Muscle of back (tissue), 3 donors: ENCODE measurements at regions not wholly inside any gene's neighbourhood (a gene's known extent, or its start where the extent isn't known, plus 50 kb on each side); places are given as distances from the start of the nearest gene placed in this dataset.
A peak's percentile ranks its signal among the peaks of the same experiment; 100 is the strongest.

Experiments
- DNase-seq, 3 donors: peaks; one replicate each; pipeline versions ENCODE4 v3.0.0 to v3.0.0-alpha.2; 2013

DNA sequence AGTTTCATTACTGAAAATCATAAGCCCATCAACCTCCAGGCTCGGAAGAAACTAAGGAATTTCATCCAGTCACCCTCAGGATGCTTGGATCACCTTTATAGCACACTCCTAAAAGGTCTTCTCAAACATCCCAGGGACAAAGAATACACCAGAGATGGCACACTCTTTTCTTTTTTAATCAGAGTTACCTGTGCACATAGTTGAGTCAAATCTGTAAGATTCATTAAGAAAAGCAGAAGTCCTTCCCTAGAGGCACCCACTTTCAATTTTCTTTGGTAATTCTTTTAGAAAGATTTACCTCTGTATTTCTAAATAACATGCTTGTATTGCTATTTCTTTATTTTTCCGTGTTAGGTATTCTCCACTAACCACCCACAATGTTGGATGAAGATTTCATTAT, 50.6 kb upstream of the IL6 start:
- DNase-seq: no peak

DNA sequence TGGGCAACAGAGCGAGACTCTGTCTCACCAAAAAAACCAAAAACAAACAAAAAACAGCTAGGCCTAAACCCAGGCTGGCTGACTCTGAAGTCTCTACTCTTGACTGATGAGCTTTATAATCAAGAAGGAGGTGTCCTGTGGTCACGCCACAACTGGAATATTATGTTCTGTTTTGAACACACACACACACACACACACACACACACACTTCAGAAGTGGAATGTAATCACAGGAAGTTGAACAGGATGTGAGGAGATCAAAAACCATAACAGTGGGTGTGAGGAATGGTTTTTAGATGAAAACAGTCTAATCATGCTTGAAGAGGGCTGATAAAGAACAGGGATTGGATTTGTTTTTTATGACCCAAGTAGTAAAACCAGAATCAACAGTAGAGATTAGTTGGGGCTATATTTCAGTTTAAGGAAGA, 51.1 kb upstream of the IL6 start:
- no peak for DNase-seq

DNA sequence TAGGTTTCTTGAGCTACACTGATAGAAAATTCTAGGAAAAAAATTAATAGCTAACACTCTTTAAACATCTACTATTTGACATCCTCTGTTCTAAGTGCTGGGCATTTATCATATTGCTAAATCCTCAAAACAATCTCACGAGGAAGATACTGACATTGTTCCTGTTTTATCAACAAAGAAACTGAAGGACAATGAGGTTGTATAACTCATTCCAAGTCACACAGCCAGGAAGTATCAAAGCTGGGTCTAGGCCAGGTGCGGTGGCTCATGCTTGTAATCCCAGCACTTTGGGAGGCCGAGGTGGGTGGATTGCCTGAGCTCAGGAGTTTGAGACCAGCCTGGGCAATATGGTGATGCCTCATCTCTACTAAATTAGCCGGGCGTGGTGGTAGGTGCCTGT, 51.6 kb upstream of the IL6 start:
- DNase-seq: no peak

- no peak for DNase-seq
Measured at GRCh38 chr7:22672846-22673680, 53.9 kb upstream of the IL6 start.

- no peak for DNase-seq
Measured at GRCh38 chr7:22671177-22671879, 55.7 kb upstream of the IL6 start.

- DNase-seq: no peak
Measured at GRCh38 chr7:22670422-22670815, 56.6 kb upstream of the IL6 start.

- DNase-seq: no peak
Measured at GRCh38 chr7:22669692-22670421, 57.1 kb upstream of the IL6 start.

DNA sequence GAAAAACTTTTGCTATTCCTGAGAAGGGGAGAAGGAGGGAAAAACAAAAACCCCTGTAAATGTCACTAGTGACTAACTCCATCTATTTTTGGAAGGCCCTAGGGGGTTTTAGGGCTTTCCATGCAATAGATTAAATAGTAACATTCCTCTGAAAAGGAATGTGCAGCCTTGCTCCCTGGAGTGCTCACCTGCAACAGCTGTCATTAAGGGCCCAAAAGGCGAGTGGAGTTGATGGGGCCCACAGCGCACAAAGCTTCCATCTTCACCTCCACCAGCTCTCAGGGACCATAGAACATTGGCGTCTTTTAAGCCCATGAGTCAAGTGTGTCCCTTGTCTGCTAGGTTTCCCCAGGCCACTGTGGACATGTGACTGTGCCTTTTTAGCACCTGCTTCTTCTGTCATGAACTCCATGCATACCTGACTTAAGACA, 58.0 kb upstream of the IL6 start:
- no peak for DNase-seq

DNA sequence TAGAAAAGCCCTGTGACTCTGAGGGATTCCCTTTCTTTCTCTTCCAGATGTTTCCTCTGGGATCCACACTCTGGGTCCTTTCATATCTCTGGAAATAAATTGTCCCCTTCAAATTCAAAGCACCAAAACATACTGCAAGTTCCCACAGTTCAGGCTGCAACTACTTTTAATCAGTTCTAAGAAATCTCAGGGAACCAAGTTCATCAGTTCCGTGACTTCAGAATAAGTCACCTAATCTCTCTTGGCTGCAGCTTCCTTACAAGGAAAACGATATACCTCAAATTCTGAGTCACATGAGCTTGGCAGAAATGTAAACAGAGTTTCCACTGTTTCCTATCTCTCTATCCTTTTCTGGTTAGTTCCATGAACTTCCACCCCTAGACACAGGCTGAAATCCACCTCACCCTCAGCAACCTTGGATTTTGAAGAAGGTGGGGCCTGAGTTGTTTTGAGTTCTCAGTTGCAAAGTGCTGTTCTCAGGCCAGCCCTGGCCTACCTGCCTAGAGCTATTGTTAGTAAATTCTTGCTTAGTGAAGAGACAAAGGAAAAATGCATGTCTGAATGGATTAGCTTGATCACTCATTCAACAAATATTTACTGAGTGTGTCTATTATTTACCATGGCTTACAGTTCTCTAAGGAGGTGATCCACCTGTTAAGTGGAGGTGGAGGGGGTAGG, 59.3 kb upstream of the IL6 start:
- DNase-seq: peak in 1 of 3 donors; percentile 46

DNA sequence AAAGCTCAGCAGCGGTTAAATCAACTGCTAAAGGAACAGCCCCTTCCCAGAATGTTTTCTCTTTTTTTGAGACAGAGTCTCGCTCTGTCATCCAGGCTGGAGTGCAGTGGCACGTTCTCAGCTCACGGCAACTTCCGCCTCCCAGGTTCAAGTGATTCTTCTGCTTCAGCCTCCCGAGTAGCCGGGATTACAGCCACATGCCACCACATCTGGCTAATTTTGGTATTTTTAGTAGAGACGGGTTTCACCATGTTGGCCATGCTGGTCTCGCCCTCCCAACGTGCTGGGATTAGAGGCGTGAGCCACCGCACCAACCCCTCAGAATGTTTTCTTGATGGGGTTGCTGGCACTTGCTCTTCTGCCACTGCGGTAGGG, 59.8 kb upstream of the IL6 start:
- DNase-seq: no peak

DNA sequence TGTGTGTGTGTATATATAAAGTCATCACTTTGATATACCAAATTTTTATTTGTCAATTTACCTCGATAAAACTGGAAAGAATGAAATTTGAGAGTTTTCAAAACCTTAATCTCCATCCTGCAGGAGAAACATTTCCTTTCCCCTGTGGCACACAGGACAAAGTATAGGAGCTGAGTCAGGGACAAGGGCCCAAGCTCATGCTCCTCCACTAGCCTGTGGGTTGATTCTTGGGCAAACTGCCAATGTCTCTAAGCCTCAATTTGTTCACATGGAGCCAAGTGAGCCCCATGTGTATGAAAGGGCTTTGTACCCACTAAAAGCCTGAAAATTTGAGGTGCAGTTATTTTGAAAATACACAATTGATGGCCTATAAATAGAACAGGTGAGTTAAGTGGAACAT, 60.3 kb upstream of the IL6 start:
- DNase-seq: no peak

GRCh38 chr7:22665923-22666322, 61.1 kb upstream of the IL6 start:
- DNase-seq: no peak

GRCh38 chr7:22664988-22665798, 61.8 kb upstream of the IL6 start:
- DNase-seq: no peak

DNA sequence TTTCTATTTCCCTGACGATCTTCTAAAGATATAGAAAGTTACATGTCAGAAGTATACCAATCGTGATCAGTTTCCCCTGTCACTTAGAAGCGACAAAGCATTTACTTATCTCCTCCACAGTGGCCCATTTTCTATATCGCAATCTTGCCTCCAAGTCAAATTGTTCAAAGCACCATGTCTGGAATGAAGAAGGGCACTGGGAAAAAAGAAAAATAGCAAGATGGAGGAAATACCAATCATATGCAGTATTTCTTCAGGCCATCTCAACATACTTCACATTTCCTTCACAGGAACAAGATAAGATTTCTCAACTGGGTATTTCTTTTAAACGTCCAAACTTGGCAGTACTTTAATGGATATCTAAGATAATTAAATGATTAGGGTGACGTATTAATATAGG, 63.3 kb upstream of the IL6 start:
- DNase-seq: no peak

DNA sequence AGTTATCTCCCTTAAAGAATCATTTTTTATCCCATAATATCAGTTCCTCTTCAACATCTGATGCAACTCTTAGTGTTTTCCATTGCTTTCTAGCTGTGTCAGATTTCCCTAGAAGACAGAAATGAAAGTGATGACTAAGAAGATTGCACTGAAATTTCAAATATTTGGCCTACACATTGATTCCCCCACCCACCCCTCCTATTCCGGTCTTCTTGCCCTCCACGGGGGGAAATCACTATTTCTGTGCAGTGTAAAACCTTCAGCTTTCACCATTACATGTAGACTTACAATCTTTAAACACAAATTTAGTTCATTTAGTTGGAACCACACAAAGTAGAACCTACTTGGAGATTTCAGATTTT, 63.7 kb upstream of the IL6 start:
- DNase-seq: peak in 2 of 3 donors; percentile 27 to 50

GRCh38 chr7:22662556-22663356, 64.2 kb upstream of the IL6 start:
- DNase-seq: no peak

GRCh38 chr7:22662036-22662435, 65.0 kb upstream of the IL6 start:
- DNase-seq: peak in 1 of 3 donors; percentile 6

DNA sequence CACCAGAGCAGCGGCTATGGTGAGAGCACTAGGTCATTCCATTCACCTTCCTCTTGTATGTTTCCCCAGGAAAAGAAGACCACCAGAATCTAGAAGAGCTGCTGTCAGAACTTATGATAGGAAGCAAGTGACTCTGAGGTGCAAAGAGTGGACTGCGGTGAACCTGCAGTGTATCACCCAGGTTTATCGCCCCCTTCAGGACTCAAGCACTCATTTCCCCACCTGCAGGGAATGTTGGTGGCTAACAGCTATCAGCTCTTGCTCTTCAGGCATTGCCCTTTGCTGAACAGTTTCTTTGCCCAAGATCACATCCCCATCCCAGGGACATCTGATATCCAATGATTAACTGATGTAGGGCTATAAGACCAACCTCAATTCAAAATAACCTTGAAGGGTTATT, 66.3 kb upstream of the IL6 start:
- DNase-seq: no peak

DNA sequence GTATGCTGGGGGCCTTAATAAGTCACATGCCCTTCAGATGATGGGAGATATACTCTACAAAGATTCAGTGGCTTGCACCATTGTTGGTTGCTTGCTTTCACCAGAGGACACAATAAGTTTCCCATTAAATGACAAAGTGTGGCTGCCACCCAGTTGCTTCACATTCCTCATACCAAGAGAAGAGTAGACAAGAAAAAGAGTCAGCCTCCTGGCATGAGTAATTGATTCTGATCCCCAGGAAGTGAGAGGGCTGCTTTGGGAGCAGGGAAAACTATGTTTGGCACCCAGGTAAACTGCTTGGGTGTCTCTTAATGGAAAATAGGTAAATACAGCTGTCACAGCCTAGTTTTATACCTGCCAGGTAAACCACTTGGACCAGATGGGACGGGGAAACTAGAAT, 66.7 kb upstream of the IL6 start:
- no peak for DNase-seq

GRCh38 chr7:22659741-22660140, 67.3 kb upstream of the IL6 start:
- no peak for DNase-seq

GRCh38 chr7:22658031-22658430, 69.0 kb upstream of the IL6 start:
- no peak for DNase-seq
